Fibroblast of lung (primary cell): ENCODE measurements at regions not wholly inside any gene's neighbourhood (a gene's known extent, or its start where the extent isn't known, plus 50 kb on each side); places are given as distances from the start of the nearest gene placed in this dataset.

ENCODE experiments used
- EZH2 ChIP-seq: IDR thresholded peaks from 2 replicates; pipeline ENCODE4 v1.5.1; 2012; ENCODE audit warnings: low read length, control low read depth, mild to moderate bottlenecking; ENCODE audit errors: missing control alignments
- TF ChIP-seq, protein P1 (sequence below), 2 donors: IDR thresholded peaks in 1 of 2; conservative IDR thresholded peaks in 1 of 2; 1 replicate in 1 of 2; 2 replicates in 1 of 2; pipeline ENCODE4 v1.5.1; 2011 to 2012; ENCODE audit warnings: low read length in 2 of 2, control low read depth in 1 of 2, inconsistent platforms in 1 of 2, low read depth in 1 of 2, mild to moderate bottlenecking in 1 of 2

DNA sequence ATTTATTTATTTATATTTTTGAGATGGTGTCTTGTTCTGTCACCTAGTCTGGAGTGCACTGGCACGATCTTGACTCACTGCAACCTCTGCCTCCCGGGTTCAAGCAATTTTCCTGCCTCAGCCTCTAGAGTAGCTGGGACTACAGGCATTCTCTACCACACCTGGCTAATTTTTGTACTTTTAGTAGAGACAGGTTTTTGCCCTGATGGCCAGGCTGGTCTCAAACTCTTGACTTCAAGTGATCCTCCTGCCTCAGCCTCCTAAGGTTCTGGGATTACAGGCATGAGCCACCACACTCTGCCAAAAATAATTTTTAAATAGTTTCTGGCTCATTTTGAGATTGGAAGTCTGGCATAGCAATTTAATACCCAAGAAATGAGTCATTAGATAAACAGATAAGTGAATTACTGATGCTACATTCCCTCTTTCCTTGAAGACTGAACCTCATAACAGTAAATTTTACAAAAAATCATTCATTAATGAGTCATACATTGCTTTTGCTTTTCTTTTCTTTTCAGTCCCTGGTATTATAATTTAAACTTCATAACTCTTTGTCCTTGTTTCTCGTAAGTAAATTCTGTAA is 881.6 kb upstream of the PIK3C3 start:
- TF ChIP-seq, protein P1, sequence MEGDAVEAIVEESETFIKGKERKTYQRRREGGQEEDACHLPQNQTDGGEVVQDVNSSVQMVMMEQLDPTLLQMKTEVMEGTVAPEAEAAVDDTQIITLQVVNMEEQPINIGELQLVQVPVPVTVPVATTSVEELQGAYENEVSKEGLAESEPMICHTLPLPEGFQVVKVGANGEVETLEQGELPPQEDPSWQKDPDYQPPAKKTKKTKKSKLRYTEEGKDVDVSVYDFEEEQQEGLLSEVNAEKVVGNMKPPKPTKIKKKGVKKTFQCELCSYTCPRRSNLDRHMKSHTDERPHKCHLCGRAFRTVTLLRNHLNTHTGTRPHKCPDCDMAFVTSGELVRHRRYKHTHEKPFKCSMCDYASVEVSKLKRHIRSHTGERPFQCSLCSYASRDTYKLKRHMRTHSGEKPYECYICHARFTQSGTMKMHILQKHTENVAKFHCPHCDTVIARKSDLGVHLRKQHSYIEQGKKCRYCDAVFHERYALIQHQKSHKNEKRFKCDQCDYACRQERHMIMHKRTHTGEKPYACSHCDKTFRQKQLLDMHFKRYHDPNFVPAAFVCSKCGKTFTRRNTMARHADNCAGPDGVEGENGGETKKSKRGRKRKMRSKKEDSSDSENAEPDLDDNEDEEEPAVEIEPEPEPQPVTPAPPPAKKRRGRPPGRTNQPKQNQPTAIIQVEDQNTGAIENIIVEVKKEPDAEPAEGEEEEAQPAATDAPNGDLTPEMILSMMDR (conservative IDR thresholded peaks at IDR 0.05 in 1 of 2, IDR thresholded peaks at IDR 0.05 in 1 of 2; ENCODE audit: low read depth in 1 of 2, low read length in 2 of 2): no peak
- no peak for TF ChIP-seq EZH2
